HK-2 (cell line): ENCODE measurements at regions not wholly inside any gene's neighbourhood (a gene's known extent, or its start where the extent isn't known, plus 50 kb on each side); places are given as distances from the start of the nearest gene placed in this dataset.

Source experiments
- DNase-seq: peaks from one replicate; pipeline ENCODE4 v3.0.0-alpha.2; 2018; ENCODE audit not compliant: unreplicated experiment

GRCh38 chr12:74985293-74985985 is 224.2 kb downstream of the KCNC2 start:
- DNase-seq = no peak

- no peak for DNase-seq
These were observed 223.7 kb downstream of the KCNC2 start for GRCh38 chr12:74985986-74986319.

- DNase-seq = no peak
These were observed 221.5 kb downstream of the KCNC2 start for GRCh38 chr12:74988156-74988555.
